SK-N-SH (cell line): ENCODE measurements at regions not wholly inside any gene's neighbourhood (a gene's known extent, or its start where the extent isn't known, plus 50 kb on each side); places are given as distances from the start of the nearest gene placed in this dataset.

Experiments
- CHD2 ChIP-seq: fragments of 150-350 bp; IDR thresholded peaks from 2 replicates; pipeline ENCODE4 v1.6.1; 2018; ENCODE audit warnings: low read length; ENCODE audit not compliant: partially characterized antibody
- CTCF ChIP-seq: fragments of 200-600 bp; sonication (generic); IDR thresholded peaks from 2 replicates; pipeline ENCODE4 v1.6.1; 2017; ENCODE audit warnings: antibody characterized with exemption, mild to moderate bottlenecking, moderate library complexity
- EP300 ChIP-seq, 2 experiments: IDR thresholded peaks; 2 replicates each; pipeline versions ENCODE4 v1.4.0 to v1.6.1; 2012; ENCODE audit warnings: borderline replicate concordance in 1 of 2, low read depth in 1 of 2, low read length in 1 of 2
- EZH2phosphoT487 ChIP-seq: fragments of 200-600 bp; sonication (generic); IDR thresholded peaks from 2 replicates; pipeline ENCODE4 v1.6.1; 2017; ENCODE audit warnings: low read depth, mixed run types, mild to moderate bottlenecking, antibody characterized with exemption, moderate library complexity, borderline replicate concordance
- FOXJ3 ChIP-seq: sonication (generic); formaldehyde crosslinking; IDR thresholded peaks from 2 replicates; pipeline ENCODE4 v1.5.1; 2020; ENCODE audit warnings: mild to moderate bottlenecking, missing genetic modification reagents
- NFIC ChIP-seq: IDR thresholded peaks from 2 replicates; pipeline ENCODE4 v1.4.0; 2012; ENCODE audit warnings: borderline replicate concordance
- POLR2AphosphoS5 ChIP-seq: IDR thresholded peaks from 2 replicates; pipeline ENCODE4 v1.6.1; 2012; ENCODE audit warnings: low read depth, low read length
- RFX5 ChIP-seq: IDR thresholded peaks from 2 replicates; pipeline ENCODE4 v1.6.1; 2012; ENCODE audit warnings: mild to moderate bottlenecking, improper control_type of control experiment, low read length
- SIN3A ChIP-seq: IDR thresholded peaks from 2 replicates; pipeline ENCODE4 v1.6.1; 2012; ENCODE audit warnings: low read depth, mild to moderate bottlenecking, low read length, moderate library complexity, borderline replicate concordance
- YY1 ChIP-seq: IDR thresholded peaks from 2 replicates; pipeline ENCODE4 v1.4.0; 2012; ENCODE audit warnings: low read depth, mild to moderate bottlenecking
- ZBTB33 ChIP-seq: IDR thresholded peaks from 2 replicates; pipeline ENCODE4 v1.4.0; 2012; ENCODE audit warnings: low read depth, borderline replicate concordance
- TF ChIP-seq, protein P1 (sequence below): fragments of 150-350 bp; IDR thresholded peaks from 2 replicates; pipeline ENCODE4 v1.6.1; 2017; ENCODE audit warnings: antibody characterized with exemption, low read length, low read depth, borderline replicate concordance

- TF ChIP-seq CTCF (no peak), EZH2phosphoT487 (no peak), SIN3A (no peak), EP300 (IDR thresholded peaks at IDR 0.05; ENCODE audit: borderline replicate concordance in 1 of 2, low read depth in 1 of 2, low read length in 1 of 2) (no peak), ZBTB33 (no peak), CHD2 (no peak), FOXJ3 (no peak), YY1 (no peak), NFIC (no peak), POLR2AphosphoS5 (no peak), RFX5 (no peak)
- TF ChIP-seq, protein P1, sequence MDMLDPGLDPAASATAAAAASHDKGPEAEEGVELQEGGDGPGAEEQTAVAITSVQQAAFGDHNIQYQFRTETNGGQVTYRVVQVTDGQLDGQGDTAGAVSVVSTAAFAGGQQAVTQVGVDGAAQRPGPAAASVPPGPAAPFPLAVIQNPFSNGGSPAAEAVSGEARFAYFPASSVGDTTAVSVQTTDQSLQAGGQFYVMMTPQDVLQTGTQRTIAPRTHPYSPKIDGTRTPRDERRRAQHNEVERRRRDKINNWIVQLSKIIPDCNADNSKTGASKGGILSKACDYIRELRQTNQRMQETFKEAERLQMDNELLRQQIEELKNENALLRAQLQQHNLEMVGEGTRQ, result no peak
Measured at GRCh38 chr2:48905696-48906095, 150.2 kb upstream of the LHCGR start.
